SK-N-MC (cell line): ENCODE measurements at regions not wholly inside any gene's neighbourhood (a gene's known extent, or its start where the extent isn't known, plus 50 kb on each side); places are given as distances from the start of the nearest gene placed in this dataset.

Source experiments
- EZH2 ChIP-seq: fragments of 200-600 bp; sonication (generic); IDR thresholded peaks from one replicate; pipeline ENCODE4 v1.6.1; 2017; ENCODE audit warnings: antibody characterized with exemption
- POLR2AphosphoS5 ChIP-seq: IDR thresholded peaks from 2 replicates; pipeline ENCODE4 v1.6.1; 2012; ENCODE audit warnings: mild to moderate bottlenecking, low read depth, low read length, borderline replicate concordance

DNA sequence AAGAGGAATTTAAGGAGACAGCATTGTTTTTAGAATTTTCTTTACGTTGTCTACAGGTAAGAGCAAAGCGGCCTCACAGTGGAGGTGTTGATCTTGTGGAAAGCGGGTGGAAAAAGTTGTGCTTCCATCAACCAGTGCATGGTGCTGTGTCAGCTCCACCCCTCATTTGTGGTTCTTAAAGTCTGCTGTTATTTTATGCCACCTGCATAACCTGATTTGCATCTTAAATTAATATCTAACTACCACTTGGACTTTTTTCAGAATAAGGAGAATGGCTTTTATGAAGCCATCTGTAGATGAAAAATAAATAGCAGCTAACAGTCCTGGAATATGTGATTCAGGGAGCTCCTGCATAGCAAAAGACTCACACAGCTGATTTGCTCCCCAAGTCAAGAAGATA is 135.1 kb downstream of the SNAPC1 start:
- TF ChIP-seq EZH2 (no peak), POLR2AphosphoS5 (no peak)
